GM21390 (cell line): ENCODE measurements at regions not wholly inside any gene's neighbourhood (a gene's known extent, or its start where the extent isn't known, plus 50 kb on each side); places are given as distances from the start of the nearest gene placed in this dataset.
"Not testable (repeated sequence)": the region's sequence is repeated elsewhere in the genome, so short reads cannot be mapped to it uniquely, and the experiment has no call there.

ENCODE experiments used
- ATAC-seq: cut with Tn5 transposase; IDR thresholded peaks from one replicate; pipeline ENCODE4 v1.9.1; 2021; ENCODE audit not compliant: unreplicated experiment

- ATAC-seq: no peak
Observed at GRCh38 chr5:142411103-142411502, 86.3 kb upstream of the SPRY4 start.

DNA sequence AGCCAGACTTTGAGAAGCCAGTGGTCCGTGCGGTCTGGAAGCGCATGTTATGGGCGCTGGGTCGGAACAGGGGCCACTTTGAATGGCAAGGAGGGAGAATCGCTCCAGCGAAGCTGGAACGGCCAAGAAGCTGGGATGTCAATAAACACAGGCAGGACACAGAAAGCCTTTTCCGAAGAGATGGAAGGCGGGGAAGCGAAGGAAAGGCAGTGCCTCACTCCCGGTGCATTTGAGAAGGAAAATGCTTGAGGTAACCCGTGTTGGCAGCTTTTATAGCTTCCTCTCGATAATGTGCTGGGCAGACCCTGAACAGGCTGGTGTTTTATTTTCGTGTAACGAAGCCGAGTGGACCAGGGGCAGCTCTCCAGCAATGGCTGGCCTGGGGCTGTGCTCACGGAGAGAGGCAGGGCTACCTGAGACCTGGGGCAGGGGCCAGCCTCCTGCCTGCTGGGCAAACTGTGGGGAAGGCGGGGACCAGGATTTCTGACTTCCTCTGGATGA lies 84.2 kb upstream of the SPRY4 start:
- ATAC-seq: no peak

- ATAC-seq: no peak
Observed at GRCh38 chr5:142408536-142408935, 83.7 kb upstream of the SPRY4 start.

DNA sequence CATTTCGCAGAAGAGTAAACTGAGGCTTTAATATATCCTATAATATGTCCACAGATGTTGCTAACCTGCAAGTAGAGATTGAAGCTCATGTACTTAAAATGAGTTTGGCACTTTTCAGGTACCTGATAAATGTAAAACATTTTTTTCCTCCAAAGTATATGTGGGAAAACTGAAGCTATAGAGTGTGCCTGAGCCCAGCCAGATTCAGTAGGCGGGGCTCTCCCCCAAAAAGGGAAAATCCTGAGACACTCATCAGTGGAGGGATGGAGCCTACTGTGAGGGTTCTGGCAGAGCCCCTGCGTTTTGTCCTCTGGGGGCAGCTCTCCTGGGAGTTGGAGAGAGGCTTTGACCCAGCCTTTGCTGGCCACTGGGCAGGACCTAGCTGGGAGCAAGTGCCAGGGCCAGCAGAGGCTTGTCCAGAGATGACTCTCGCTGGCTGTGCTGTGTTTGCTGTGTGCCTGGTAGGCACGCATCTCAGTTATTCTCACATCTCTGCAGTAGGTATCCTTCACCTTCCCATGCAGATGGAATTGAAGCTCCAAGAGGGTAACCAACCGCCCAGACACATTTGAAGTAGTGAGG lies 81.1 kb upstream of the SPRY4 start:
- ATAC-seq: no peak

DNA sequence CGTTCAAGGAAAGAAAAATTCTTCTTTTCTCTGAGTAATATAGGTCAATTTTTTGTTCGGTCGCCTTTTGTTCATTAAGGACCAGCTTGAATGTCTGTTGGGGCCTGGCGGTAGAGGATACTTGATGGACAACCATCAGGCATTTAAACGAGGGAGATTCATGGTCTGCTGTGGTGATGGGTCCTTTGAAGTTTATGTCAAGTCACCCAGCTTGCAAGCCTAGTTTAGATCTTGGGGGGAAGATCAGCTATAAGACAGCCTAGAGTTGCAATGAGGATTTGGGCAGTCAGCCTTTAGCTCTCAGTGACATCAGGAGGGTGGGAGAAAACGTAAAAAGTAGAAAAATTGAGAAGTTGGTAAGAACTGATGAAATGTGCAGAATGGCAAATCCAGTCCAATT lies 80.2 kb upstream of the SPRY4 start:
- ATAC-seq: no peak

DNA sequence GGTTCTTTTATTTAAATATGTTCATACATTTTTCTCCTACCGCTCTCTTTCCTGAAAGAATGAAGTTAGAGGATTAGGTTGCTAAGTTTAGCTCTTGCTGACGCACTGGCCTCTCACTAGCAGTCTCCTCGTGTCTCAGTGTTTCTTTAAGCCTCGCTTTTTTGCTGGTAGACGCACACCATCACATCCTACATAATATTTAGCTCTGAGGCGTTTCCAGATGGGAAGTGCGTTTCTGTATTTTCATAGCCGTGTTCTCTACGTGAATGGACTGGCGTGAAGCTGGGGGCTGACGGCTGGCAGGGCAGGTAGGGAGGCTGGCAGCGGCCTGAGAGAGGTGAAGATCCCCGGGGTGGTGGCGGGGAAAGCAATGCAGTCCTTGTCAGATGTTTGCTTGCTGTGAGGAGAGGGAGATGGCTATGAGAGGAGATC lies 79.2 kb upstream of the SPRY4 start:
- ATAC-seq: no peak

DNA sequence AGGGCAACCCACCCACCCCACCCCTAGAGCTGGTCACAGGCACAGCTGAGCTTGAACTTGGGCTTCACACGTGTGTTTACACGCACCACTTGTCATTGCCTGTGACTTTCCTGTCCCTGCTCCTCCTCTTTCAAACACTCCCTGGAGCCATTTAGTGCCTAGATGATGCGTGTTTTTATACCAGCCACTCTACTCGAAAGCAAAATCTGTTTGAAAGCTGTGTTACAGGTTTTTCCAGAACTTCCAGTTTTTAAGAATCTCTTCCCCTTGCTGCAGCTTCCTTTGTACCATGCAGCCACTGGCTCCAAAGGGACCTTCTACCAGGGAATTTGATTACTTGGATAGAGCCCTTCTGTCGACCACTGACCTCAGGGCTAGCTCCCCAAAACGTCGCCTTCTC lies 78.8 kb upstream of the SPRY4 start:
- ATAC-seq: no peak

DNA sequence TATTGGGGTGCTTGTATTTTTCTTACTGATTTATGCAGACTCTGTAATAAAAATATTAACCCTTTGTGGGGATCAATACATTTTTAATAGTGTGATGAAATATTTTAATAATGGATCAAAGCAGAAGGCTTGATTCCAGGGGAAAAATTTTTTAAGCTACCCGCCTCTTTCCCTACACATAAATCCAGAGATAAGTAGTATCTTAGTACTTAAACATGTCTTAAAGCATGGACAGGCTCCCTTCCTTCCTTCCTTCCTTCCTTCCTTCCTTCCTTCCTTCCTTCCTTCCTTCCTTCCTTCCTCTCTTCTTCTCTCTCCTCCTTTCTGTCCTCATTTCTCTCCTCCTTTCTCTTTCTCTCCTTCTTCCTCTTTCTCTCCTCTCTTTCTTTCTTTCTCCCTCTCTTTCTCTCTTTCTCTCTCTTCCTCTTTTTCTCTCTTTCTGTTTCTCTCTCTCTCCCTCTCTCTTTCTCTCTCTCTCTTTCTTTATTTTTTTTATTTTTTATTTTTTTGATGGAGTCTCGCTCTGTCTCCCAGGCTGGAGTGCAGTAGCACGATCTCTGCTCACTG lies 78.0 kb upstream of the SPRY4 start:
- ATAC-seq: no peak

- no peak for ATAC-seq
Observed at GRCh38 chr5:142400415-142400814, 75.6 kb upstream of the SPRY4 start.

DNA sequence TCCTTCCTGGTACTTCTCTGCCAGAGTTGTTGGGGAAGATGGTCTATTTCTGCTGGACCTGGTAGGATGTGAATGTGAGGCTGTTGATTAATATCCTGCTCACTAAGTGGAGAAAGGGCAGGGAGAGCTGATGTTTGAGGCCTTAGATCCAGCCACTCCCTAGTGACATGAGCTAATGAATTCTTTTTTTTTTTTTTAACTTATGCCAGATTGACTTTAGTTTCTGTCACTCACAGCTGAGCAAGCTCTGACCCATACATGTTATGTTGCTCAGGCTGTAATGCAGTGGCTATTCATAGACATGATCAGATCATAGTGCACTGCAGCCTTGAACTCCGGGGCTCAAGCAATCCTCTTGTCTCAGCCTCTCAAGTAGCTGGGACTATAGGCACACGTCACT lies 75.1 kb upstream of the SPRY4 start:
- no peak for ATAC-seq

- no peak for ATAC-seq
Observed at GRCh38 chr5:142398730-142399055, 73.9 kb upstream of the SPRY4 start.

GRCh38 chr5:142398011-142398729 lies 73.3 kb upstream of the SPRY4 start:
- not testable (repeated sequence) for ATAC-seq

GRCh38 chr5:142397178-142397577 lies 72.4 kb upstream of the SPRY4 start:
- ATAC-seq: no peak

DNA sequence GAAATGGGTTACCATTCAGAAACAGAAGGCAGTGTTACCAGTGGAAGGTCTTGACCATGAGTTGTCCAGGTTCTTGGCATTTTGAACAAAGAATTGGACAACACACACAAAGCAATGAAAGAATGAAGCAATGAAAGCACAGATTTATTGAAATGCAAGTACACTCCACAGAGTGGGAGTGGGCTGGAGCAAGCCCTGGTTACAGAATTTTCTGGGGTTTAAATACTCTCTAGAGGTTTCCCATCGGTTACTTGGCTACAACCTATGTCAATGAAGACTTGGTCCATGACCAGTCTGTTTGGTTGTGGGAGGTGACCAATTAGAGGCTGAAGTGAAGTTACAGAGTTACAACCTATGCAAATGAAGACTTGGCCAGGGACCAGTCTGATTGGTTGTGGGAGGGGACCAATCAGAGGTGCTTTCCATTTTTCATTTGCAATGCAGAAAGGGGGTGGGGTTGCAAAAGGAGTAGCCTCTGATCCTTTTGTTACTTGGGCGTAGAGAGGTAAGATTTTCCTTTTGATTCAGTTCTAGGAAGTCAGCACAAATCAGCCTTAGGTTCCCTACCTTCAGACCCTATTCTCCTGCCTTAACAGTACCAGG lies 71.7 kb upstream of the SPRY4 start:
- ATAC-seq: no peak

DNA sequence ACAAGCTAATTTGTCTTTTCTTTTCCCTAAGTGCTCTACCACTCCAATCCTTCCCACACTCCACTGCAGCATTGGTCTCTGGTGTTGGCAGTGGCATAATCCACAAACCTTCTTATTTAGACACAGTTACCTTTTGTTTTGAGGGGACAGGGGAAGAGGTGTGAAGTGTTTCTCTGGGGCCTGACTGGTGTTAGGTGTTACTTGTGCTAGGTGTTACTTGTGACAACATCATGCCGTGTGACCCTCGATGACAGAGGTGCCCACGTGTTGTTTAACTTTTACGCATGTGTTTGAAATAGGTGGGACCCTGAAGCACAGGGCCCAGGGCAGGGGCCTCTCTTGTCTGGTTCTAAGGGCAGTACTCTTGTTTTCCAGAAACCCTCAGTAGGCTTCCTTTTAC lies 70.5 kb upstream of the SPRY4 start:
- ATAC-seq: no peak

DNA sequence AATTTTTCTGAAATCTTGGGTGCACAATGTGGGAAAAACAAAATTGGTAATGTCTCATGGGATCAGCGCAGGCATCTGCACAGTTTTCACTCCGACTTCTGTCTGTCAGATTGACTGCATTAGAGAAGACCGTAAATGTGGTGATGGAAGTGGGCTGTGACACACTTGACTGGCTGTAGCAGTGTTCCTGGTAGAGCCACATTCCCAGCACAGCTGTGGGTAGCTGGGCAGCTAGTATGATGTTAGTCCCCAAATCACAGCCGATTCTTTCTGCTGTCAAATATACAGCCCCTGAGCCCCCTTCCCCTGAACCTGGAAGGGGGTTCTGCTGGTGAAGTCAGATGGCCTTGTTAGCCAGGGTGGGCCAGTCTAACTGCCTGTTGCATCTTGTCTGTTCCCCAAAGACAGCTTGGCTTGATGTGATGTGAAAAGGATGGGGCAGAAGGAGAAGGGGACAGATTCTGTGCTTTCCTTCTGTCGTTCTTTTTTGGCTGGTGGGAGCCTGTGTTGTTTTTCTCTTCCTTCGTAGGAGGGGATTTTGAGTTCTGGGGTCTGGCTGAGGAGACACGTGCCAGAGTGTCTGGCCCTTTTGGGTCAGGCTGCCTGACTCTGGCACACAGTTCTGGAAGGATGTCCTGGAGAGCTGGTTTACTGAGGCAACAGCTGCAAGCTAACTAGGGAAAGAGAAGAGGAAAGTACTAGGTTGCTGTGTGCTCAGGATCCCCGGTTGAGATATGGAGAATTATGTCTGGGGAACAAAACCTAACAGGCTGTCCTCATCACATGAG lies 66.4 kb upstream of the SPRY4 start:
- no peak for ATAC-seq

GRCh38 chr5:142390334-142390733 lies 65.5 kb upstream of the SPRY4 start:
- no peak for ATAC-seq

DNA sequence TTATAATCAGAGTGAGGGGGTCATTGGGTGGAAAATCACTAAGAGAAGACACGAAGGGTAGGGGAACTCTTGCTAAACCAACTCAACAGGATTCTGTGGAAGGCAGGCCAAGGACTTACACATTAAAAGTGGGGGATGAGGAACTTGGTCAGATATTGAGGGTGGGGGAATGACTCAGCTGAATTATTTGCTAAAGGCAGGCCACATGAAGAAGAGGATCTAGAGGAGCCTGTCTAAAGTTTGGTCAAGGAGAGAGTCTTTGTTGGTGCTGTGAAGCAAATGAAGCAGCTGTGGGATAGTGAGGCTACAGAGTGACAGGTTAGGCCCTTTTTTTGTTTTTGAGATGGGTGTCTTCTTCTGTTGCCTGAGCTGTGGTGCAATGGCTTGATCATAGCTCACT lies 63.9 kb upstream of the SPRY4 start:
- ATAC-seq: no peak

GRCh38 chr5:142387024-142387682 lies 62.3 kb upstream of the SPRY4 start:
- no peak for ATAC-seq

DNA sequence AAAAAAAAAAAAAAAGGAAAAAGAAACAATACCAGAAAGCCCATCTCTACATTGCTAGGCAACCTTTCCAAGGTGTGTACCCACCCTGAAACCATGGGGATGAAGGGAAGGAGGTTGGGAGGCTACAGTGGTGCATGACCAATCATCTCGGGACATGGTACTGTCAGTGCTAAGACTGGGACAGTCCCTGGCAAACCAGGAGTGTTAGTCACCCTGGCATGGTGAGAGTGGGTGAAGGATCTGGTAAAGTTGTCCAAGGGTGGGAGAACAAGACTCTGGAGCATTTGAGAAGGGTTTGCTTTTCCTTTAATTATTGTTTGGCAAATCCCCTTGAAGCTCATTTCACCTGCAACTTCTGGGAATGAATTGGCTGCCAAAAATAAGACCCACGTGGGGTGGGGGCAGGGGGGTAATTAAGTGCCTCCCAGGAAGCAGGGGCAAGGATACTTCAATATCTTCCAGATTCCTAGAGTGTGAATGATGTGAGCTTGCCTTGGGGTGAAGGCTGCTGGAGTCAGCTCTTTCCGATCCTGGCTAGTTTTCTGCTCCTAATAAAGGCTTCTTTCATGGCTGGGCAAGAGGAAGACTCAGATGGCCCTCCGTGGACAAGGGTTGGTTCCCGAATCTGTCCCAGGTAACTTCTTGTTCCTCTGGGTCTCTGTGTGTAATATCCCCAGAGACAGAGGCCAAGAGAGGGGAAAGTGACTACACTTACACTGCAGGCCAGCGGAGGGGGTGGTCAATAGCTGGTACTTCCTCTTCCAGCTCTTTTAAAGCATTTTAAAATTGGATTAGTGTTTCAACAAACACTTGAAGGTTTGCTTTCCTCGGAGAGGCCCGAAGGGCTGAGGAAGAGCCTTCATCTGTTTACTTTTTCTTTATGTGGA lies 61.6 kb upstream of the SPRY4 start:
- no peak for ATAC-seq
